ENCODE measurements at regions not wholly inside any gene's neighbourhood (a gene's known extent, or its start where the extent isn't known, plus 50 kb on each side); places are given as distances from the start of the nearest gene placed in this dataset.

- Histone ChIP-seq H3K9me3 (ENCODE audit: low read length) (no peaks in the 10 kb centered on the region), H3K4me3 (ENCODE audit: low read length) (no peak overlapping the region), H4K20me1 (ENCODE audit: insufficient read depth) (no peaks in the 10 kb centered on the region), H3K9ac (ENCODE audit: low read length) (no peak overlapping the region), H3K27me3 (ENCODE audit: insufficient read depth, low read depth, low read length) (no peaks in the 10 kb centered on the region), H3K9me2 (ENCODE audit: insufficient read depth, low read length) (no peaks in the 10 kb centered on the region), H3K36me3 (ENCODE audit: insufficient read depth, low read length) (no peaks in the 10 kb centered on the region), H3K27ac (ENCODE audit: low read length) (no peak overlapping the region), H3F3A (ENCODE audit: insufficient read depth, low read length, poor library complexity, severe bottlenecking) (no peaks in the 10 kb centered on the region), H3K79me2 (replicated peaks; ENCODE audit: insufficient read depth, low read length) (no peaks in the 10 kb centered on the region), H2AFZ (ENCODE audit: low read depth, low read length) (no peak overlapping the region), H3K4me2 (ENCODE audit: low read length) (no peak overlapping the region)
- no peak for TF ChIP-seq EP300 (conservative IDR thresholded peaks at IDR 0.05; ENCODE audit: poor library complexity, severe bottlenecking)
- no peak for TF ChIP-seq POLR2AphosphoS5 (IDR thresholded peaks at IDR 0.05)
- no peak for TF ChIP-seq EZH2 (IDR thresholded peaks at IDR 0.05; ENCODE audit: borderline replicate concordance, insufficient read depth, low read length, poor library complexity, severe bottlenecking)
- TF ChIP-seq CTCF (IDR thresholded peaks at IDR 0.05; ENCODE audit: poor library complexity, severe bottlenecking) = no peak
- TF ChIP-seq REST (IDR thresholded peaks at IDR 0.05; ENCODE audit: borderline replicate concordance) = no peak
- TF ChIP-seq SMC3 (conservative IDR thresholded peaks at IDR 0.05; ENCODE audit: poor library complexity) = no peak
- TF ChIP-seq MXI1 (conservative IDR thresholded peaks at IDR 0.05; ENCODE audit: poor library complexity, severe bottlenecking) = no peak
- no peak for TF ChIP-seq RAD21 (conservative IDR thresholded peaks at IDR 0.05)
- TF ChIP-seq TAF1 (IDR thresholded peaks at IDR 0.05; ENCODE audit: low read depth) = no peak
Measured at GRCh38 chr1:234988536-234988935, 140.1 kb downstream of the TOMM20 start.

GRCh38 chr1:234988155-234988517, 140.5 kb downstream of the TOMM20 start:
- no peaks in the 10 kb centered on the region for H3F3A ChIP-seq (ENCODE audit: insufficient read depth, low read length, poor library complexity, severe bottlenecking)
- H3K9ac ChIP-seq (ENCODE audit: low read length) = no peak overlapping the region
- H3K27ac ChIP-seq (ENCODE audit: low read length) = no peak overlapping the region

More at GRCh38 chr1:234988155-234988517, 140.5 kb downstream of the TOMM20 start:
- H3K9me3 ChIP-seq (ENCODE audit: low read length) = no peaks in the 10 kb centered on the region
- no peak overlapping the region for H3K4me3 ChIP-seq (ENCODE audit: low read length)
- no peaks in the 10 kb centered on the region for H4K20me1 ChIP-seq (ENCODE audit: insufficient read depth)
- H3K79me2 ChIP-seq (replicated peaks; ENCODE audit: insufficient read depth, low read length) = no peaks in the 10 kb centered on the region
- no peaks in the 10 kb centered on the region for H3K27me3 ChIP-seq (ENCODE audit: insufficient read depth, low read depth, low read length)
- H2AFZ ChIP-seq (ENCODE audit: low read depth, low read length) = no peak overlapping the region
- no peaks in the 10 kb centered on the region for H3K36me3 ChIP-seq (ENCODE audit: insufficient read depth, low read length)
- no peak overlapping the region for H3K4me2 ChIP-seq (ENCODE audit: low read length)
- no peak for TF ChIP-seq POLR2AphosphoS5 (IDR thresholded peaks at IDR 0.05)
- no peaks in the 10 kb centered on the region for H3K9me2 ChIP-seq (ENCODE audit: insufficient read depth, low read length)

Measured in neural cell (in vitro differentiated cells).